Lower leg skin (tissue), 4 donors: ENCODE measurements at regions not wholly inside any gene's neighbourhood (a gene's known extent, or its start where the extent isn't known, plus 50 kb on each side); places are given as distances from the start of the nearest gene placed in this dataset.

Experiments used
- DNase-seq, 2 donors: peaks; one replicate each; pipeline ENCODE4 v3.0.0-alpha.2; 2019; ENCODE audit warnings: low spot score in 2 of 2
- H3K4me3 ChIP-seq: fragments of 200-600 bp; sonication (generic); 2 replicates; pipeline ENCODE4 v1.5.1; 2017; ENCODE audit warnings: mild to moderate bottlenecking, low read depth; ENCODE audit not compliant: poor library complexity, severe bottlenecking
- POLR2A ChIP-seq, 2 donors: fragments of 450-650 bp; IDR thresholded peaks; one replicate each; pipeline ENCODE4 v1.6.1; 2016 to 2017; ENCODE audit warnings: antibody characterized with exemption in 2 of 2, mild to moderate bottlenecking in 1 of 2, moderate library complexity in 1 of 2
- WGBS, 2 donors: methylation state at CpG; one replicate each; pipeline ENCODE4 v1.1.5; 2018; 5-methylcytosine and 5-hydroxymethylcytosine counted together
- intact Hi-C: fragments of 100-400 bp; cut with DNase I; formaldehyde crosslinking; loops from one replicate; pipeline ENCODE4 v1.15.0; 2023; ENCODE audit warnings: low total_unique reads
- TF ChIP-seq, protein P1 (sequence below), 3 donors: fragments of 450-650 bp; IDR thresholded peaks; one replicate each; pipeline ENCODE4 v1.5.1; 2016; ENCODE audit warnings: antibody characterized with exemption in 3 of 3, mild to moderate bottlenecking in 3 of 3, moderate library complexity in 2 of 3

GRCh38 chr12:13695781-13696180 lies 285.6 kb downstream of the GRIN2B start:
- TF ChIP-seq POLR2A (IDR thresholded peaks at IDR 0.05): no peak
- TF ChIP-seq, protein P1, sequence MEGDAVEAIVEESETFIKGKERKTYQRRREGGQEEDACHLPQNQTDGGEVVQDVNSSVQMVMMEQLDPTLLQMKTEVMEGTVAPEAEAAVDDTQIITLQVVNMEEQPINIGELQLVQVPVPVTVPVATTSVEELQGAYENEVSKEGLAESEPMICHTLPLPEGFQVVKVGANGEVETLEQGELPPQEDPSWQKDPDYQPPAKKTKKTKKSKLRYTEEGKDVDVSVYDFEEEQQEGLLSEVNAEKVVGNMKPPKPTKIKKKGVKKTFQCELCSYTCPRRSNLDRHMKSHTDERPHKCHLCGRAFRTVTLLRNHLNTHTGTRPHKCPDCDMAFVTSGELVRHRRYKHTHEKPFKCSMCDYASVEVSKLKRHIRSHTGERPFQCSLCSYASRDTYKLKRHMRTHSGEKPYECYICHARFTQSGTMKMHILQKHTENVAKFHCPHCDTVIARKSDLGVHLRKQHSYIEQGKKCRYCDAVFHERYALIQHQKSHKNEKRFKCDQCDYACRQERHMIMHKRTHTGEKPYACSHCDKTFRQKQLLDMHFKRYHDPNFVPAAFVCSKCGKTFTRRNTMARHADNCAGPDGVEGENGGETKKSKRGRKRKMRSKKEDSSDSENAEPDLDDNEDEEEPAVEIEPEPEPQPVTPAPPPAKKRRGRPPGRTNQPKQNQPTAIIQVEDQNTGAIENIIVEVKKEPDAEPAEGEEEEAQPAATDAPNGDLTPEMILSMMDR (IDR thresholded peaks at IDR 0.05): no peak
- no peak overlapping the region for H3K4me3 ChIP-seq
- DNase-seq: no peak
- 71 to 89% methylated on average over 2 of the region's 2 CpGs for WGBS, 2 donors
- intact Hi-C loops: no loop called here

DNA sequence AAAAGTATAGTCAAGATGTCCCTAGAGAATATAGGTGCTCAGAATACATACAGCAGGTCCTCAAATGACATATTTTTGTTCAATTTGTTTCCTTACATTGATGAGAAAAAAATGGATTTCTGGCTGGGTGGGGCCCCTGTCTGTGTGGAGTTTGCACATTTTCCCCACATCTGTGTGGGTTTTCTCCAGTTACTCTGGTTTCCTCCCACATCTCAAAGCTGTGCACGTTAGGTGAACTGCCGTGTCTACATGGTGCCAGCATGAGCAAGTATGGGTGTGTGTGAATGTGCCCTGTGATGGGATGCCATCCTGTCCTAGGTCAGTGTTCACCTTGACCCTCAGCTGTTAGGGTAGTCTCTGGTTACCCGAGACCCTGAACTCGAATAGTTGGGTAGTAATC lies 289.1 kb downstream of the GRIN2B start:
- DNase-seq: no peak
- TF ChIP-seq, protein P1 (IDR thresholded peaks at IDR 0.05): no peak
- TF ChIP-seq POLR2A (IDR thresholded peaks at IDR 0.05): no peak
- WGBS, 2 donors: 80 to 88% methylated on average over 4 of the region's 4 CpGs

GRCh38 chr12:13691598-13691997 lies 289.8 kb downstream of the GRIN2B start:
- DNase-seq: no peak
- no peak for TF ChIP-seq POLR2A (IDR thresholded peaks at IDR 0.05)
- TF ChIP-seq, protein P1 (IDR thresholded peaks at IDR 0.05): no peak
- intact Hi-C loops: no loop called here
- no peak overlapping the region for H3K4me3 ChIP-seq
- WGBS, 2 donors: 68 to 79% methylated on average over 1 of the region's 1 CpG

More for the DNA sequence above, 289.1 kb downstream of the GRIN2B start:
- intact Hi-C loops: no loop called here
- no peak overlapping the region for H3K4me3 ChIP-seq

DNA sequence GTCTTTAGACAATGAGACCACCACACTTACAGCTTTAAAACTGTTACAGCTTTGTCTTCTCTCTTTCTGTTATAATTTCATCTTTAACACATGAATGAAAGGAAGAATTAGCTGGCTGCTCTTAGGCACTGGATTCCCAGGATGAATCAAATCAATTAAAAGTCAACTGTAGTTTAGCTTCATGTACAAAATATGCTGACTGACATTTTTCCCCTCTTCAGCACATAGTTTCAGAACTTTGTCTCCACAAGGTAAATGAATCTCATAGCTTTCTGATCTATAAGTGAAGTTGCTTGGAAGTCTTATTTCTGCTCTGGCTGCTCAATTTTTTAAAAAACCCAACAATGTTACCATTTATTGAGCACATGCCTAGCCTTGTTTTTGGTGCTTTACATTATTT lies 293.8 kb downstream of the GRIN2B start:
- TF ChIP-seq, protein P1 (IDR thresholded peaks at IDR 0.05): no peak
- no peak for TF ChIP-seq POLR2A (IDR thresholded peaks at IDR 0.05)
- intact Hi-C loops: no loop called here
- no peak for DNase-seq
- H3K4me3 ChIP-seq: no peak overlapping the region

DNA sequence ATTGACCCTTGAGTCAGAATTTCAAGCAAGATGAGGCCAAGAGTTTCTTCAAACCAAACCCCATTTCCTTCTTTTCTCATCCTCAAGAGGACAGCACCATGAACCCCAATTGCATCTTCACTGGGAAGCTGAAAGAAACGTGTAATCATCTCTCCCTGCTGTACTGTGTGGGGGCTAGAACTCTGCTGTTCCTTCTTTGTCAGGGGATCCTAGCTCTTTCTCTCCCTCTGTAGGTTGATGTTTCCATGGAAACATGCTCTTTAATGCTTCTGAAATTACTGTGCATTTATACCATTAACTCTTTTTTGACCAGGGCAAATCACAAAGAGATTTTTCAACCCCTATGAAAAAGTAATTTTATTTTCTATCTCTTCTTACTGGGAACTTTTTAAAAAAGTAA lies 295.1 kb downstream of the GRIN2B start:
- TF ChIP-seq POLR2A (IDR thresholded peaks at IDR 0.05): no peak
- TF ChIP-seq, protein P1 (IDR thresholded peaks at IDR 0.05): no peak
- no peak overlapping the region for H3K4me3 ChIP-seq
- intact Hi-C loops: no loop called here
- DNase-seq: no peak
- WGBS, 2 donors: 46 to 56% methylated on average over 1 of the region's 1 CpG

- no peak for TF ChIP-seq POLR2A (IDR thresholded peaks at IDR 0.05)
- TF ChIP-seq, protein P1 (IDR thresholded peaks at IDR 0.05): no peak
- DNase-seq: no peak
- intact Hi-C loops: no loop called here
- H3K4me3 ChIP-seq: no peak overlapping the region
- 59 to 71% methylated on average over 4 of the region's 4 CpGs for WGBS, 2 donors
Measured at GRCh38 chr12:13680916-13681315, 300.5 kb downstream of the GRIN2B start.
